ENCODE measurements at regions not wholly inside any gene's neighbourhood (a gene's known extent, or its start where the extent isn't known, plus 50 kb on each side); places are given as distances from the start of the nearest gene placed in this dataset.

GRCh38 chr6:165167861-165168260, 141.5 kb downstream of the C6orf118 start:
- no peak for TF ChIP-seq MED1 (CRISPR knock-in tag; IDR thresholded peaks at IDR 0.05; ENCODE audit: borderline replicate concordance)
- no peak for TF ChIP-seq WHSC1 (IDR thresholded peaks at IDR 0.05; ENCODE audit: low read length)
- no peak for TF ChIP-seq ARHGAP35 (IDR thresholded peaks at IDR 0.05; ENCODE audit: partially characterized antibody)
- TF ChIP-seq, protein P1, sequence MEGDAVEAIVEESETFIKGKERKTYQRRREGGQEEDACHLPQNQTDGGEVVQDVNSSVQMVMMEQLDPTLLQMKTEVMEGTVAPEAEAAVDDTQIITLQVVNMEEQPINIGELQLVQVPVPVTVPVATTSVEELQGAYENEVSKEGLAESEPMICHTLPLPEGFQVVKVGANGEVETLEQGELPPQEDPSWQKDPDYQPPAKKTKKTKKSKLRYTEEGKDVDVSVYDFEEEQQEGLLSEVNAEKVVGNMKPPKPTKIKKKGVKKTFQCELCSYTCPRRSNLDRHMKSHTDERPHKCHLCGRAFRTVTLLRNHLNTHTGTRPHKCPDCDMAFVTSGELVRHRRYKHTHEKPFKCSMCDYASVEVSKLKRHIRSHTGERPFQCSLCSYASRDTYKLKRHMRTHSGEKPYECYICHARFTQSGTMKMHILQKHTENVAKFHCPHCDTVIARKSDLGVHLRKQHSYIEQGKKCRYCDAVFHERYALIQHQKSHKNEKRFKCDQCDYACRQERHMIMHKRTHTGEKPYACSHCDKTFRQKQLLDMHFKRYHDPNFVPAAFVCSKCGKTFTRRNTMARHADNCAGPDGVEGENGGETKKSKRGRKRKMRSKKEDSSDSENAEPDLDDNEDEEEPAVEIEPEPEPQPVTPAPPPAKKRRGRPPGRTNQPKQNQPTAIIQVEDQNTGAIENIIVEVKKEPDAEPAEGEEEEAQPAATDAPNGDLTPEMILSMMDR (IDR thresholded peaks at IDR 0.05 in 2 of 3, conservative IDR thresholded peaks at IDR 0.05 in 1 of 3; ENCODE audit: insufficient read depth in 2 of 3, low read depth in 1 of 3, low read length in 3 of 3) = no peak
- TF ChIP-seq RFX5 (IDR thresholded peaks at IDR 0.05; ENCODE audit: low read depth, low read length) = no peak
- no peak for TF ChIP-seq DPF2 (IDR thresholded peaks at IDR 0.05)
- no peak for TF ChIP-seq TAF7 (tag; IDR thresholded peaks at IDR 0.05)
- no peak for TF ChIP-seq CBFB (CRISPR knock-in tag; IDR thresholded peaks at IDR 0.05)
- TF ChIP-seq PHB2 (IDR thresholded peaks at IDR 0.05; ENCODE audit: low read depth) = no peak
- no peak for TF ChIP-seq SIN3A (IDR thresholded peaks at IDR 0.05; ENCODE audit: borderline replicate concordance in 2 of 2, control insufficient read depth in 1 of 2, low read depth in 2 of 2, low read length in 2 of 2)
- no peak for TF ChIP-seq RAD21 (CRISPR knock-in tag; conservative IDR thresholded peaks at IDR 0.05 in 1 of 2, IDR thresholded peaks at IDR 0.05 in 1 of 2)

All from K562 (cell line).